Activated CD4-positive, alpha-beta T cell treated with anti-CD3 and anti-CD28 coated beads, Interleukin-2, Interleukin-6, amounts not matched to agents 100 ng/mL and 50 ng/mL, durations not matched to agents 16 hours and 8 hours (primary cell): ENCODE measurements at regions not wholly inside any gene's neighbourhood (a gene's known extent, or its start where the extent isn't known, plus 50 kb on each side); places are given as distances from the start of the nearest gene placed in this dataset.

Experiments used
- DNase-seq: peaks from one replicate; pipeline ENCODE4 v3.0.0-alpha.2; 2020

DNA sequence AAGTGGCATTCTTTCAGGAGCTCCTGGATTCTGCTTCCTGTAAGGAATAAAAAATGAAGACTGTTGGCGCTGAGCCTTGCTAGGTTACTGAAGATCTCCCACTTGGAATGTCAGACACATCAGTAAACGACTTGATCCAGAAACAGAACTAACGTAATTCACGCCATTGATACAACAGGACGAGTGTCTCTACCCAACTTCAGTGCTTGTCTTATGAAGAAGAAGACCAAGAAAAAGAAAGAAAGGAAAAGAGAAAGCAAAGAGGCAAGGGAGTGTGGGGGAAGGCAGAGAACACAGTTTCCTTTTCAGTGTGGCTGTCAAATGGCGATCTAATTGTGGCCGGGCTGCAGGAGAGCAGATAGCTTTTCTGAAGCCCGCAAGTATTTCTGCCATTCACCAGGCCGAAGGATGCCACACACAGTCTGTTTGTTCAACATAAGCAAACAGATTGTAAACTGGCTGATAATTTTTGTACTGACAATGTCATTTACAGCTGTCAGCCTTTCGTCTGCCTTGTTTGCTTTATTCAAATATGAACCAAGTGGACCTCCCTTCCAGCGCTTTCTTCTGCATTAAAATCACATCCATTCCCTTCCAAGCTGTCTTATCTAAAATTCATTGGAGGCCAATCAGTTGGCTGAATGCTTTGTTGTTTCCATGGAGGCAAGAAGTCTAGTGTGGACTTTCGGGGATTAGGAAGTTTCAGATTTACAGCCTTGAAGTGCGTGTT is 180.6 kb downstream of the FOXA2 start:
- no peak for DNase-seq

DNA sequence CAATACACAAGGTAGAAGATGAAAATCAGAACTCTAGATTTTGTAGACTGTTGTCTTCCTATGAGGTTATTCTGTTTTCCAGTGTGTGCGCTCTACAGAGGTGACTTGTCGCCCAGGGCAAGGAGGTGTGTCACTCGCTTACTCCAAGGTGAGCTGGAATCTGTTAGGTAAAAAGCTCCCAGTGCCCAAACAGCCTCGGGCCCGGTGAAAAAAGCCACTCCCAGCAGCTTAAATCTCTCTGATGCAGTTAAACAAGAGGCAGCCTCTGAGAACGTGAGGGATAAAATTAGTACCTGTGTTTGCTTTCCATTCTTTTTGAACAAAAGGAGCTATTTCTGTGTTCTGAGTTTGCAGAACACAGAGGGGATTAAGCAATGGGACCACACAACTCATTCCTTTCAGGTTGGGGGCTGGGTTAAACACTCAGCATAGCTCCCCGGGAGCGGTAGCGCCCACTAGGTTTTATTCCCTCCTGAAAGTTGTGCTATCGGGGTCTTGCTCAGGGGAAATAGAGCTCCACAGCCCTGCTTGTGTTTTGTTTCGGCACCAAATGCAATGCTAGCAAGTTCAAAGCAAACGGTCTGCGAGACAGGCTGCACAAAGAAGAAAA is 181.2 kb downstream of the FOXA2 start:
- no peak for DNase-seq

- no peak for DNase-seq
Measured at GRCh38 chr20:22402550-22402949, 181.8 kb downstream of the FOXA2 start.

DNA sequence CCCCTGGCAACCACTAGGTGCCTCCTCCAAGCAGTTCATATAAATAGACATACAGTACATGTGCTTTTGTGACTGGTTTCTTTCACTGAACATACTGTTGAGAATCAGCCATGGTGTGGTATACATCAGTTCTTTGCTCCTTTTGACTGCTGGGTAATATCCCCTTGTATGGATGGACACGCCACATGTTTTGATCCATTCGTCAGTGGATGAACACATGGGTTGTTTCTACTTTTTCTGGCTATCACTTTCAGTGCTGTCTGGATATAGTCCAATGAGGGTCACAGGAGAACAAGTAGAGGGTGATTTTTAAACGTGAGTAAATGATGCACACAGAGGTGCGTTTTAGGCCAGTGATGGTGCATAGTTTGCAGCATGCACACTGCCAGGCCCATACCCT is 183.9 kb downstream of the FOXA2 start:
- DNase-seq: no peak

DNA sequence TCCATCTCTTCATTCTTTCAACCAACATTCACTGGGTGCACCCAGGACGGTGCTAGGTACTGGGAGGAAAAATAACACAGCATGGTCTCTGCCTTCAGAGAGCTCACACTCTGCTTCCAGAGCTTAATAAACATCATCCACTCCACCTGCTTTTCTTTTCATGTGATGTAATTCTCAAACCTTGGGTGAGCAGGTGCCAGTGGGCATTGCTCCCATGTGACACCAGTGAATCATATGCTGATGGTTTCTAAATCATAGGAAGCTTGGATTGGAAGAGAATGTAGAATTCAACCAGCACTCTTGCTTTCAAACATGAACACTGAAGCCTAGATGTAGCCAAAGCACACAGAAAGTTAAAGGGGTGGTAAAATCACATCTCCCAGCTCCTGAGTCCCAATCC is 189.8 kb downstream of the FOXA2 start:
- DNase-seq: no peak

GRCh38 chr20:22390543-22390903 is 193.8 kb downstream of the FOXA2 start:
- DNase-seq: no peak

GRCh38 chr20:22389836-22390542 is 194.4 kb downstream of the FOXA2 start:
- DNase-seq: no peak

DNA sequence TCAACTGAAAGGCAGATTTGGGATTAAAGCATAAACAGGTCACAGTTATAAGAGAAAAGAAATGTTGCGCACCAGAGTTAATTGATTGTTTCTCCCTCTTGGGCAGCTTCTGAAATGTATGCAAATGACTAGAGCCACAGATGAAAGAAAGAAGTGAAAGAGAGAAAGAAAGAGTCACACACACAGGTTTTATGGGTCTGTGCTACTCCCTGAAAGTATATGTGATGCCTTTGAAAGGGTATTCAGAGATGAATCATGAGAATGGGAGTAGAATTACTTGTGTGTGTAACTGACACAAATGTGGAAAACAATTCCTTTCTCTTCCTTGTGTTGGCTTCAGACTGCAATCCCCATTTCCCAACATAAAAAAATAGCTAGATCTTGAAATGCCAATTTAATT is 196.9 kb downstream of the FOXA2 start:
- DNase-seq: no peak

DNA sequence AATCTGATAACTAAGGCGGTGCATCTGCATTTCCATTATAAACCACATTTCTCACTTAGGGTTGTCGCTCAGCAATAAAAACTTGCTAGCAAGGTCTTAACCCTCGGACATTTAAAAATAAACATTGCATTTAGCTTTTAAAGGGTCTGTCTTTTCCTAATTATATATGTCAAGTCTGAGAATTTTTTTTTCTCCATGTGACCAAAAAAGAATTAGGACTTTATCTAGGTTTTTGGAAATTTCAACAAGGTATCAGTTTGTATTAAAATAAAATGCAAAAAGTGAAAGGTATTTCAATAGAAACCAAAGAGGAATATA is 198.1 kb downstream of the FOXA2 start:
- DNase-seq: no peak

- DNase-seq: no peak
Measured at GRCh38 chr20:22385602-22386305, 198.6 kb downstream of the FOXA2 start.

- DNase-seq: no peak
Measured at GRCh38 chr20:22384978-22385377, 199.4 kb downstream of the FOXA2 start.

DNA sequence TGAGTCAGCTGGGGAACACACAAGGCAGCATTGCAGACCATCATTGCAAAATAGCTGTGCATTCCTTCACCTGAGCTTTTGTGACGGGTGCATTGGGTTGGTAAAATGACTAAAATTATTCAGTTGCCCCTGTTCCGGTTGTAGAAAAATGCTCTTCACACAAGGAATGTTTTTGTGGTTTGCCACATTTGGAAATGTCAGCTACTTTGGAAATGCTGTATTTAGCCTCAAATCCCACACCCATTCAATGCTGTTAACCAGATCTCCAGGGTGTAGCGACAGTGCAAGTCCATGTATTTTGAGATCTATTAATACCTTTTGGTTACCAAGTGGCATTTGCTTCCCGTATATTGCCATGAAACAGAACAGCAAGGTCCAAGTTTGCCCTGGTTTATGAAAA is 201.2 kb downstream of the FOXA2 start:
- no peak for DNase-seq

DNA sequence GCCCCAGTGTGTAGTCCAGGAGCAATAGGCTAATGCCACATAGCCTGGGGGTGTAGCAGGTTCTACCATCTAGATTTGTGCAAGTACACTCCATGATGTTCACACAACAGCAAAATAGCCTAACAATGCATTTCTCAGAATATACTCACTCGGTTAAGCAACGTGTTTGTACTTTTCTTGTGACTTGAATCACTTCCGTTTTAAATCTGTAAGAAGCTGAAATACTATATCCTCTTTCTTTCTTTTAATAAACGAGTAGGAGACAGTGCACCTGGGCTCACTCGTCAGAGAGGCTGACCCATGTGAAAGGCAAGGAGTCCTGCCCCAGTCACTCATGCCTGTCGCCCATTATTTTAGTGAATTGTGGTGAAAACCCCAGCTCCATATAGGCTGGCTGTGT is 201.6 kb downstream of the FOXA2 start:
- no peak for DNase-seq

DNA sequence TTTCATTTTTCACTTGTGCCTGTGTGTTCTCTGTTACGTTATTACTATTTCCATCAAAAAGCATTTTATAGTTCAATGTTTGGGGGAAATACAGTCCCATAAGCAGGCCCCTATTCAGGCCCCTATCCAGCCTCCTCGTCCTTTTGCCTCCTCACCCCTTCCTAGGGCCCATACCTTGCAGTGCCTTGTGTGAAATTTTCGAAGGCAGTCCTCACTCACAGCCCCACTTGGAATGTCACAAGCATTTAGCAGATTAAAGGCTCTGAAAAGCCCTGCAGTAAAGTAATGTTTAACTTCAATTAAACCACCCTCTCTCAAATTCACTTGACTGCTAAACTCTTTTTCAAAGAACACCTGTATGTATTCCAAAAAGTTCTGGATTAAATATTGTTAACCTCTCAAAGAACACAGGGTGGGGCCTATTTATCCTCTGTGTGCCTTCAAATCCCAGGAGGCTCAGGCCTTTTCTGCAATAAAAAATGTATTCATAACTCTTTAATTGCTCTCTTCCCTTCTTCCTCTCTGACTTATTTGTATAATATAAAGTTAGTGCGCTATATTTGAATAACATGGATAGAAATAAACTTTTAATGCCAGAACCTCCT is 202.5 kb downstream of the FOXA2 start:
- DNase-seq: no peak

- no peak for DNase-seq
Measured at GRCh38 chr20:22379472-22379871, 204.9 kb downstream of the FOXA2 start.

- DNase-seq: no peak
Measured at GRCh38 chr20:22374678-22375590, 209.4 kb downstream of the FOXA2 start.

- no peak for DNase-seq
Measured at GRCh38 chr20:22374066-22374465, 210.3 kb downstream of the FOXA2 start.

DNA sequence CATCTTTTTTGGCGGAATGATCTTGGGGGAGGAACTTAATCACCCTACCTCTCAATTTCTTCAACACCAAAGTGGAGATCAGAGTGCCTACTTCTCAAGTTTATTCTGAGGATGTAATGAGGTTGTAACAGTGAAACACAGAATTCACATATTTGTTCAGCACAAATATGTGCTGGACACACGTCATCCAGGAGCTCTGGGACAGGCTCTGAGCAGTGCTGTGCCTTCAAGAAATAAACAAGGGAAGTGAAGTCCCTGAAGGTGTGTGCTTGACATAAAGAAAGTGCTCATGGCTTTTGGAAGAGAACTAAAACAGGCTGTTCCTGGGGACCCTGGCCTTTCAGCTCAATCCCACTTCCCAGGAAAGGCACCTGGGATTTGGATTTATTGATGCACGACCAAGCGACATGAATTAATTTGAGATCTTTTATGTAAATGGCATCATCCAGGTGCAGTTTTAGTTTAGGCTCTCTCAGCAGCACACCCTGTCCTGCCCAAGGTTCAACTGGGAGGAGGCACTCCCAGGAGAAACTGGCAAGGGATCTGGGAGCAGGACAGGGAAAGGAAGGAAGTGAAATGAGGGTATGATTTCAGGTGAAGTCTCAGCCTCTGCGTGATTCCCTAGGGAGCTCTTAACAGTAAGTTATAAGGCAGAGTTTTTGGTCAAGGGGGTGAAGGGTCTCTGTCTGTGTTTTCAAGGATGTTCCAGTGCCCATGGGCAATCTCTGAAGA is 211.0 kb downstream of the FOXA2 start:
- no peak for DNase-seq

GRCh38 chr20:22371843-22372242 is 212.5 kb downstream of the FOXA2 start:
- DNase-seq: no peak

GRCh38 chr20:22370137-22370536 is 214.2 kb downstream of the FOXA2 start:
- no peak for DNase-seq

- DNase-seq: no peak
Measured at GRCh38 chr20:22369100-22369499, 215.3 kb downstream of the FOXA2 start.

GRCh38 chr20:22368235-22368634 is 216.1 kb downstream of the FOXA2 start:
- DNase-seq: no peak
